ENCODE measurements at regions not wholly inside any gene's neighbourhood (a gene's known extent, or its start where the extent isn't known, plus 50 kb on each side); places are given as distances from the start of the nearest gene placed in this dataset.

GRCh38 chr3:163129287-163129686, 1632.7 kb downstream of the OTOL1 start:
- no peak overlapping the region for H3K9ac ChIP-seq
- H3K4me1 ChIP-seq, result peaks cover 0 to 6% (median 0%) of the 10 kb centered on the region in 10 experiments; a peak in 4 of 20 replicates
- H3K27me3 ChIP-seq, result no peaks in the 10 kb centered on the region
- peaks cover 43 to 53% (median 49%) of the 10 kb centered on the region in 11 experiments for H3K9me3 ChIP-seq (replicated peaks in 1 of 11)
- H3K27ac ChIP-seq, result no peak overlapping the region
- no peak for TF ChIP-seq Cebpa-rat (IDR thresholded peaks at IDR 0.05)
- H4K20me1 ChIP-seq, result no peaks in the 10 kb centered on the region
- H3K4me2 ChIP-seq, result no peak overlapping the region
- H3K36me3 ChIP-seq, result no peaks in the 10 kb centered on the region
- no peak overlapping the region for H3K4me3 ChIP-seq

DNA sequence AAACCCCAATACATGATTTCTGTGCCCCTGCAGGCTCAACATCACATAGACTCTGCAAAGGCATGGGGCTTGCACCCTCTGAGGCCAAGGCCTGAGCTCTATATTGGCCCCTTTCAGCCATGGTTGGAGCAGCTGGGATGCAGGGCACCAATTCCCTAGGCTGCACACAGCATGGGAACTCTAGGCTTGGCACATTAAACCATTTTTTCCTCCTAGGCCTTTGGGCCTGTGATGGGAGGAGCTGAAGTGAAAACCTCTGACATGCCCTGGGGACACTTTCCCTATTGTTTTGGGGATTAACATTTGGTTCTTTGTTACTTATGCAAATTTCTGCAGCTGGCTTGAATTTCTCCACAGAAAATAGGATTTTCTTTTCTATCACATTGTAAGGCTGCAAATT, 1629.5 kb downstream of the OTOL1 start:
- no peaks in the 10 kb centered on the region for H4K20me1 ChIP-seq
- no peaks in the 10 kb centered on the region for H3K27me3 ChIP-seq
- no peak for TF ChIP-seq Cebpa-rat (IDR thresholded peaks at IDR 0.05)
- H3K36me3 ChIP-seq, result no peaks in the 10 kb centered on the region
- no peak overlapping the region for H3K27ac ChIP-seq
- no peak overlapping the region for H3K4me2 ChIP-seq
- no peak overlapping the region for H3K9ac ChIP-seq
- H3K4me3 ChIP-seq, result no peak overlapping the region; a peak in 1 of 20 replicates
- H3K9me3 ChIP-seq (replicated peaks in 1 of 11), result peaks cover 44 to 54% (median 48%) of the 10 kb centered on the region in 11 experiments
- peaks cover 0 to 6% (median 0%) of the 10 kb centered on the region in 10 experiments; a peak in 4 of 20 replicates for H3K4me1 ChIP-seq

All from BLaER1 treated with 17β-estradiol and CSF1 and Interleukin-3, amounts not matched to agents 10 nM and 100 nM (cell line).